ENCODE measurements at regions not wholly inside any gene's neighbourhood (a gene's known extent, or its start where the extent isn't known, plus 50 kb on each side); places are given as distances from the start of the nearest gene placed in this dataset.

DNA sequence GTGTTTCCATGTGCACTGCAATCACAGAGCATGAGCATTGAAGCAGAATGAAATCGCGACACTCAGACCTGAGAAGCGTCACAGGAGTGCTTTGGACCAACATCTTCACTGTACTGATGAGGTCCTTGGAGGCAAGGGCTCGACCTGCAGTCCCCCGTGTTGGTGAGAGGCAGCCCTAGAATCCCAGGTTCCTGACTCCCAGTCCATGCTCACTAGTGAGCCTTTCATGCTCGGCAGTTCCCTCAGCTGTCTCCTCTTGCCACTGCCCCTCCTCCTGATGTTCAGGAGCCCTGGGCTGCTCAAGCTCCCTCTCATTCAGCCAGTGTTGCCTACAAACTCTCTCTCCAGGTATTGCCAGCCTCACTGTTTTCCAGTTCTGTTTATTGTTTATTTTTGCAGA, 291.4 kb downstream of the DYSF start:
- TF ChIP-seq, protein P1, sequence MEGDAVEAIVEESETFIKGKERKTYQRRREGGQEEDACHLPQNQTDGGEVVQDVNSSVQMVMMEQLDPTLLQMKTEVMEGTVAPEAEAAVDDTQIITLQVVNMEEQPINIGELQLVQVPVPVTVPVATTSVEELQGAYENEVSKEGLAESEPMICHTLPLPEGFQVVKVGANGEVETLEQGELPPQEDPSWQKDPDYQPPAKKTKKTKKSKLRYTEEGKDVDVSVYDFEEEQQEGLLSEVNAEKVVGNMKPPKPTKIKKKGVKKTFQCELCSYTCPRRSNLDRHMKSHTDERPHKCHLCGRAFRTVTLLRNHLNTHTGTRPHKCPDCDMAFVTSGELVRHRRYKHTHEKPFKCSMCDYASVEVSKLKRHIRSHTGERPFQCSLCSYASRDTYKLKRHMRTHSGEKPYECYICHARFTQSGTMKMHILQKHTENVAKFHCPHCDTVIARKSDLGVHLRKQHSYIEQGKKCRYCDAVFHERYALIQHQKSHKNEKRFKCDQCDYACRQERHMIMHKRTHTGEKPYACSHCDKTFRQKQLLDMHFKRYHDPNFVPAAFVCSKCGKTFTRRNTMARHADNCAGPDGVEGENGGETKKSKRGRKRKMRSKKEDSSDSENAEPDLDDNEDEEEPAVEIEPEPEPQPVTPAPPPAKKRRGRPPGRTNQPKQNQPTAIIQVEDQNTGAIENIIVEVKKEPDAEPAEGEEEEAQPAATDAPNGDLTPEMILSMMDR (IDR thresholded peaks at IDR 0.05), result no peak
- TF ChIP-seq ZFX (IDR thresholded peaks at IDR 0.05; ENCODE audit: borderline replicate concordance), result no peak
